Gastrocnemius medialis (tissue), 4 donors: ENCODE measurements at regions not wholly inside any gene's neighbourhood (a gene's known extent, or its start where the extent isn't known, plus 50 kb on each side); places are given as distances from the start of the nearest gene placed in this dataset.

Experiments
- POLR2A ChIP-seq, 2 donors: fragments of 450-650 bp; IDR thresholded peaks; one replicate each; pipeline ENCODE4 v1.6.1; 2017; ENCODE audit warnings: antibody characterized with exemption in 2 of 2, mild to moderate bottlenecking in 2 of 2, moderate library complexity in 2 of 2
- TF ChIP-seq, protein P1 (sequence below), 5 experiments: fragments of 450-650 bp in 3 of 5; fragments of 200-600 bp in 2 of 5; sonication (generic) in 2 of 5; IDR thresholded peaks in 4 of 5; conservative IDR thresholded peaks in 1 of 5; 1 replicate in 4 of 5; 2 replicates in 1 of 5; pipeline ENCODE4 v1.5.1; 2016 to 2019; ENCODE audit warnings: antibody characterized with exemption in 5 of 5, mild to moderate bottlenecking in 3 of 5, moderate library complexity in 3 of 5

DNA sequence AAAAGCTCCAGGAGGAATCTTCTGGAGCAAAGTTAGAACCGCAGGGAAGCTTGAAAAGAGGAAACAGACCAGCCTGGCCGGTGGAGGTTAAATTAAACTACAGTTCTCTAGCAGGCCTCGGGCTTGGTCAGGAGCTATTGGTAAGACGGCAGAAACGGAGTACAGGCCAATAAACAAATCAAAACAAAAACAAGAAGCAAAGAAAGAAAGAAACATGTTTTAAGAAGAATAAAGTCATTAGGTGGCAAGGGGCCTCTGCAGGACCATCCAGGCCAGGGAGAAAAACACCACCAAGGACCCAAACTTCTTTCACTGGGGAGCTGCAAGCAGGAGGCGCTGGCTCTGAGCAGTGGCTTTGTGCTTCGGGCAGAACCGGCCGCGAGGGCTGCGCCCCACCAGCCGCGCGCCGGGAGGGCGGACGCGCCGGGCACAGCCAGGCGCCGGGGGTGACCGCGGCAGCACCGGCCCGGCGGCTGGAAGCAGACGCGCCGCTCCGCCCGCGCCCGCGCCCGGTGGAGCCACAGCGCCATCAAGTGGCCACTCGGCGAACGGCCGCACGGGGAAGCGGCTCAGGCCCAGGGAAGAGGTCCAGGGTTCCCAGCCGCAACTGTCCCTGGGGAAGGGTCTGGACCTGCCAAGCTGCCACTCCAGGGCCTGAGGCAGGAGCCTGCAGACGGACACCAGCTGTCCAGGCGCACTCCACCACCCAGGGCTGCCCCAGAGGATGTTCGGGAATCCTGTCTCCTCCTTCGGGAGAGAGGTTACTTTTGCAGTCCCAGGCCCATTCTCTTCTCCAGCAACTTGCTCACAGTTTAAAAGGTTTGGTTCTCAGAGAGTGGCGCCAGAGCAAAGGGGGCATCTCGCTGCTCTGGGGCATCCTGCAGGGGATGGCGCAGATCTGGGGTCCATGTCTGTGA lies 419.4 kb downstream of the SOX9 start:
- TF ChIP-seq, protein P1, sequence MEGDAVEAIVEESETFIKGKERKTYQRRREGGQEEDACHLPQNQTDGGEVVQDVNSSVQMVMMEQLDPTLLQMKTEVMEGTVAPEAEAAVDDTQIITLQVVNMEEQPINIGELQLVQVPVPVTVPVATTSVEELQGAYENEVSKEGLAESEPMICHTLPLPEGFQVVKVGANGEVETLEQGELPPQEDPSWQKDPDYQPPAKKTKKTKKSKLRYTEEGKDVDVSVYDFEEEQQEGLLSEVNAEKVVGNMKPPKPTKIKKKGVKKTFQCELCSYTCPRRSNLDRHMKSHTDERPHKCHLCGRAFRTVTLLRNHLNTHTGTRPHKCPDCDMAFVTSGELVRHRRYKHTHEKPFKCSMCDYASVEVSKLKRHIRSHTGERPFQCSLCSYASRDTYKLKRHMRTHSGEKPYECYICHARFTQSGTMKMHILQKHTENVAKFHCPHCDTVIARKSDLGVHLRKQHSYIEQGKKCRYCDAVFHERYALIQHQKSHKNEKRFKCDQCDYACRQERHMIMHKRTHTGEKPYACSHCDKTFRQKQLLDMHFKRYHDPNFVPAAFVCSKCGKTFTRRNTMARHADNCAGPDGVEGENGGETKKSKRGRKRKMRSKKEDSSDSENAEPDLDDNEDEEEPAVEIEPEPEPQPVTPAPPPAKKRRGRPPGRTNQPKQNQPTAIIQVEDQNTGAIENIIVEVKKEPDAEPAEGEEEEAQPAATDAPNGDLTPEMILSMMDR (IDR thresholded peaks at IDR 0.05 in 4 of 5, conservative IDR thresholded peaks at IDR 0.05 in 1 of 5) = peak; percentile 80 to 96 (median 94)
- TF ChIP-seq POLR2A (IDR thresholded peaks at IDR 0.05) = no peak
